H9 (cell line): ENCODE measurements at regions not wholly inside any gene's neighbourhood (a gene's known extent, or its start where the extent isn't known, plus 50 kb on each side); places are given as distances from the start of the nearest gene placed in this dataset.

Source experiments
- DNase-seq: peaks from one replicate; pipeline ENCODE4 v3.0.0-alpha.2; 2017
- H2AFZ ChIP-seq: one replicate; pipeline ENCODE4 v1.6.1; 2013; ENCODE audit warnings: mild to moderate bottlenecking, low read length, control low read depth, moderate library complexity
- H2AK5ac ChIP-seq: 2 replicates; pipeline ENCODE4 v1.6.1; 2013; ENCODE audit warnings: low read length, control low read depth, mixed read lengths; ENCODE audit not compliant: insufficient read length
- H2BK120ac ChIP-seq: one replicate; pipeline ENCODE4 v1.6.1; 2013; ENCODE audit warnings: low read depth, mild to moderate bottlenecking, low read length, control low read depth, inconsistent platforms; ENCODE audit not compliant: poor library complexity, severe bottlenecking
- H2BK12ac ChIP-seq: 2 replicates; pipeline ENCODE4 v1.6.1; 2013; ENCODE audit warnings: low read length, control low read depth, mixed read lengths, low read depth; ENCODE audit not compliant: insufficient read length
- H2BK15ac ChIP-seq: 2 replicates; pipeline ENCODE4 v1.6.1; 2013; ENCODE audit warnings: low read depth, low read length, control low read depth
- H2BK20ac ChIP-seq: one replicate; pipeline ENCODE4 v1.6.1; 2013; ENCODE audit warnings: low read depth, mild to moderate bottlenecking, low read length, control low read depth, inconsistent platforms; ENCODE audit not compliant: poor library complexity, severe bottlenecking
- H2BK5ac ChIP-seq: 2 replicates; pipeline ENCODE4 v1.6.1; 2013; ENCODE audit warnings: low read length, control low read depth, mixed read lengths; ENCODE audit not compliant: insufficient read length
- H3K14ac ChIP-seq: 2 replicates; pipeline ENCODE4 v1.6.1; 2013; ENCODE audit warnings: low read length, control low read depth; ENCODE audit not compliant: insufficient read depth
- H3K18ac ChIP-seq: 2 replicates; pipeline ENCODE4 v1.6.1; 2013; ENCODE audit warnings: low read depth, mild to moderate bottlenecking, mixed read lengths, low read length, control low read depth; ENCODE audit not compliant: insufficient read length
- H3K23ac ChIP-seq: 2 replicates; pipeline ENCODE4 v1.6.1; 2013; ENCODE audit warnings: low read length, control low read depth, mixed read lengths, low read depth; ENCODE audit not compliant: insufficient read length
- H3K23me2 ChIP-seq: 2 replicates; pipeline ENCODE4 v1.6.1; 2013; ENCODE audit warnings: low read depth, mild to moderate bottlenecking, mixed read lengths, low read length, control low read depth; ENCODE audit not compliant: insufficient read length, poor library complexity, severe bottlenecking
- H3K27ac ChIP-seq: 2 replicates; pipeline ENCODE4 v1.5.1; 2013; ENCODE audit warnings: low read length, control low read depth, mixed read lengths, low read depth; ENCODE audit not compliant: insufficient read length
- H3K27me3 ChIP-seq: 2 replicates; pipeline ENCODE4 v1.6.1; 2013; ENCODE audit warnings: low read length, control low read depth, inconsistent platforms; ENCODE audit not compliant: insufficient read depth
- H3K4ac ChIP-seq: 2 replicates; pipeline ENCODE4 v1.6.1; 2013; ENCODE audit warnings: low read depth, mild to moderate bottlenecking, control low read depth, inconsistent platforms, low read length, moderate library complexity
- H3K4me1 ChIP-seq: 2 replicates; pipeline ENCODE4 v1.6.1; 2013; ENCODE audit warnings: low read length, control low read depth, inconsistent platforms; ENCODE audit not compliant: insufficient read depth
- H3K4me2 ChIP-seq: 2 replicates; pipeline ENCODE4 v1.6.1; 2013; ENCODE audit warnings: low read length, control low read depth, mixed read lengths; ENCODE audit not compliant: insufficient read length, insufficient read depth
- H3K56ac ChIP-seq: 2 replicates; pipeline ENCODE4 v1.6.1; 2013; ENCODE audit warnings: low read depth, mild to moderate bottlenecking, mixed read lengths, low read length, control low read depth; ENCODE audit not compliant: insufficient read length
- H3K79me1 ChIP-seq: 2 replicates; pipeline ENCODE4 v1.6.1; 2013; ENCODE audit warnings: low read depth, mild to moderate bottlenecking, moderate library complexity, low read length, control low read depth, inconsistent platforms; ENCODE audit not compliant: insufficient read depth, poor library complexity, severe bottlenecking
- H3K79me2 ChIP-seq: 2 replicates; pipeline ENCODE4 v1.6.1; 2013; ENCODE audit warnings: low read length, control low read depth, inconsistent platforms; ENCODE audit not compliant: insufficient read depth
- H3K9ac ChIP-seq: 2 replicates; pipeline ENCODE4 v1.6.1; 2013; ENCODE audit warnings: low read length, control low read depth, mixed read lengths; ENCODE audit not compliant: insufficient read length; ENCODE audit errors: extremely low read depth
- H3K9me3 ChIP-seq: one replicate; pipeline ENCODE4 v1.6.1; 2013; ENCODE audit warnings: low read depth, low read length, inconsistent platforms; ENCODE audit not compliant: control insufficient read depth
- H3T11ph ChIP-seq: one replicate; pipeline ENCODE4 v1.6.1; 2013; ENCODE audit warnings: mild to moderate bottlenecking, low read length, control low read depth, inconsistent platforms
- H4K20me1 ChIP-seq: one replicate; pipeline ENCODE4 v1.6.1; 2013; ENCODE audit not compliant: control insufficient read depth, insufficient read length, insufficient read depth
- H4K5ac ChIP-seq: 2 replicates; pipeline ENCODE4 v1.6.1; 2013; ENCODE audit warnings: low read depth, mild to moderate bottlenecking, mixed read lengths, low read length, control low read depth; ENCODE audit not compliant: insufficient read length
- H4K8ac ChIP-seq: replicated peaks from 2 replicates; pipeline ENCODE4 v1.6.1; 2013; ENCODE audit warnings: low read length, control low read depth, mixed read lengths, low read depth; ENCODE audit not compliant: insufficient read length
- H4K91ac ChIP-seq: 2 replicates; pipeline ENCODE4 v1.6.1; 2013; ENCODE audit warnings: low read depth, mild to moderate bottlenecking, moderate library complexity, mixed read lengths, low read length, control low read depth; ENCODE audit not compliant: insufficient read length
- H3K27ac Mint-ChIP-seq, 3 experiments: 2 replicates in 2 of 3; 3 replicates in 1 of 3; pipeline ENCODE4 v1.8.0; 2020 to 2021; ENCODE audit warnings: mixed read lengths in 3 of 3, mild to moderate bottlenecking in 1 of 3, moderate library complexity in 1 of 3
- H3K27me3 Mint-ChIP-seq: 2 replicates; pipeline ENCODE4 v1.8.0; 2021; ENCODE audit warnings: low read depth, mild to moderate bottlenecking, moderate library complexity, mixed read lengths
- H3K36me3 Mint-ChIP-seq, 3 experiments: 2 replicates in 2 of 3; 3 replicates in 1 of 3; pipeline ENCODE4 v1.8.0; 2020 to 2021; ENCODE audit warnings: low read depth in 3 of 3, mixed read lengths in 3 of 3; ENCODE audit not compliant: insufficient read depth in 1 of 3
- H3K4me1 Mint-ChIP-seq, 2 experiments: 2 replicates each; pipeline ENCODE4 v1.8.0; 2020; ENCODE audit warnings: mixed read lengths in 2 of 2
- H3K4me3 Mint-ChIP-seq, 2 experiments: 2 replicates in 1 of 2; 3 replicates in 1 of 2; pipeline ENCODE4 v1.8.0; 2020 to 2021; ENCODE audit warnings: mild to moderate bottlenecking in 2 of 2, mixed read lengths in 2 of 2, moderate library complexity in 1 of 2
- H3K9me3 Mint-ChIP-seq, 2 experiments: 2 replicates in 1 of 2; 3 replicates in 1 of 2; pipeline ENCODE4 v1.8.0; 2020; ENCODE audit warnings: mild to moderate bottlenecking in 2 of 2, mixed read lengths in 2 of 2, moderate library complexity in 1 of 2
- WGBS: extraction: QIAGEN DNeasy Blood & Tissue Kit; methylation state at CpG from one replicate; pipeline ENCODE4 v1.1.7; 2013; ENCODE audit warnings: missing lambda C conversion rate, low lambda C conversion rate, mixed read lengths; ENCODE audit not compliant: insufficient read length; ENCODE audit errors: extremely low coverage; 5-methylcytosine and 5-hydroxymethylcytosine counted together
- TF ChIP-seq, protein P1 (sequence below): fragments of 200-600 bp; sonication (generic); conservative IDR thresholded peaks from 3 replicates; pipeline ENCODE4 v1.8.0; 2021; ENCODE audit warnings: antibody characterized with exemption, mild to moderate bottlenecking

DNA sequence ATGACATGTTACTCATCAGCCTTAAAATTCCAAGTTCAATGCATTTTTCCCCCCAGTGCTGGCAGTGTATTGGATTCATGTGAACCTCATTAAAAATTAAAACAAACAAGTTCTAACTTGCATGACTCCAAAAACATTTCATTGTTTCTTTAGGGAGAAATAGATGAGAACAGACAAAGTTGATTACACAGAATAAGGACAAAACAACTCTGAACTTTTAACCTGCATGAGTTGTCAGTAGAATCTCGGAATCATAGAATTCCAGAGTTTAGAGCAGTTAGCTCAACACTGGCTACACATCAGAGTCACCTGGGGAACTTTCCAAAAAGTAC, 127.5 kb downstream of the TMX1 start:
- no peak overlapping the region for H2BK5ac ChIP-seq
- no peak overlapping the region for H3K14ac ChIP-seq
- H2BK120ac ChIP-seq: no peak overlapping the region
- H2BK20ac ChIP-seq: no peak overlapping the region
- no peak overlapping the region for H4K5ac ChIP-seq
- H4K20me1 ChIP-seq: no peaks in the 10 kb centered on the region
- H3K27me3 ChIP-seq: peaks cover 2% of the 10 kb centered on the region
- no peak overlapping the region for H4K91ac ChIP-seq
- H3K18ac ChIP-seq: no peak overlapping the region
- no peak overlapping the region for H3K4me3 Mint-ChIP-seq
- no peak overlapping the region for H4K8ac ChIP-seq
- peaks cover 13 to 16% of the 10 kb centered on the region in 2 experiments for H3K4me1 Mint-ChIP-seq
- no peak overlapping the region for H2AK5ac ChIP-seq
- H3K56ac ChIP-seq: no peak overlapping the region
- H2BK15ac ChIP-seq: no peak overlapping the region
- no peaks in the 10 kb centered on the region for H3K9me3 ChIP-seq
- H3K9ac ChIP-seq: no peak overlapping the region
- no peak for DNase-seq
- no peak overlapping the region for H3K4me2 ChIP-seq
- no peaks in the 10 kb centered on the region; a peak in 1 of 7 replicates for H3K36me3 Mint-ChIP-seq
- H3K4me1 ChIP-seq: peaks cover 4% of the 10 kb centered on the region; the same call in 1 of the 2 replicates
- no peak overlapping the region for H2BK12ac ChIP-seq
- no peaks in the 10 kb centered on the region for H3K23me2 ChIP-seq
- H3K4ac ChIP-seq: no peak overlapping the region
- H3K27ac Mint-ChIP-seq: no peak overlapping the region; a peak in 1 of 7 replicates
- H3K79me1 ChIP-seq: no peaks in the 10 kb centered on the region
- H2AFZ ChIP-seq: no peak overlapping the region
- no peaks in the 10 kb centered on the region for H3K9me3 Mint-ChIP-seq
- WGBS: no CpG with 5 or more reads among the region's 1 CpG
- H3K23ac ChIP-seq: no peak overlapping the region
- no peaks in the 10 kb centered on the region for H3K27me3 Mint-ChIP-seq
- H3K27ac ChIP-seq: no peak overlapping the region
- H3T11ph ChIP-seq: no peak overlapping the region
- TF ChIP-seq, protein P1, sequence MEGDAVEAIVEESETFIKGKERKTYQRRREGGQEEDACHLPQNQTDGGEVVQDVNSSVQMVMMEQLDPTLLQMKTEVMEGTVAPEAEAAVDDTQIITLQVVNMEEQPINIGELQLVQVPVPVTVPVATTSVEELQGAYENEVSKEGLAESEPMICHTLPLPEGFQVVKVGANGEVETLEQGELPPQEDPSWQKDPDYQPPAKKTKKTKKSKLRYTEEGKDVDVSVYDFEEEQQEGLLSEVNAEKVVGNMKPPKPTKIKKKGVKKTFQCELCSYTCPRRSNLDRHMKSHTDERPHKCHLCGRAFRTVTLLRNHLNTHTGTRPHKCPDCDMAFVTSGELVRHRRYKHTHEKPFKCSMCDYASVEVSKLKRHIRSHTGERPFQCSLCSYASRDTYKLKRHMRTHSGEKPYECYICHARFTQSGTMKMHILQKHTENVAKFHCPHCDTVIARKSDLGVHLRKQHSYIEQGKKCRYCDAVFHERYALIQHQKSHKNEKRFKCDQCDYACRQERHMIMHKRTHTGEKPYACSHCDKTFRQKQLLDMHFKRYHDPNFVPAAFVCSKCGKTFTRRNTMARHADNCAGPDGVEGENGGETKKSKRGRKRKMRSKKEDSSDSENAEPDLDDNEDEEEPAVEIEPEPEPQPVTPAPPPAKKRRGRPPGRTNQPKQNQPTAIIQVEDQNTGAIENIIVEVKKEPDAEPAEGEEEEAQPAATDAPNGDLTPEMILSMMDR: no peak
- H3K79me2 ChIP-seq: no peaks in the 10 kb centered on the region
